Uterus (tissue), 2 donors: ENCODE measurements at regions not wholly inside any gene's neighbourhood (a gene's known extent, or its start where the extent isn't known, plus 50 kb on each side); places are given as distances from the start of the nearest gene placed in this dataset.

Experiments
- POLR2A ChIP-seq, 2 donors: fragments of 450-650 bp; IDR thresholded peaks; one replicate each; pipeline ENCODE4 v1.6.1; 2016; ENCODE audit warnings: antibody characterized with exemption in 2 of 2, mild to moderate bottlenecking in 1 of 2, moderate library complexity in 1 of 2
- TF ChIP-seq, protein P1 (sequence below), 4 experiments: fragments of 200-600 bp in 2 of 4; fragments of 450-650 bp in 2 of 4; sonication (generic) in 2 of 4; IDR thresholded peaks; one replicate each; pipeline ENCODE4 v1.5.1; 2016 to 2019; ENCODE audit warnings: antibody characterized with exemption in 4 of 4, mild to moderate bottlenecking in 2 of 4, moderate library complexity in 1 of 4

GRCh38 chr10:37067576-37067975 lies 57.8 kb upstream of the ANKRD30A start:
- TF ChIP-seq, protein P1, sequence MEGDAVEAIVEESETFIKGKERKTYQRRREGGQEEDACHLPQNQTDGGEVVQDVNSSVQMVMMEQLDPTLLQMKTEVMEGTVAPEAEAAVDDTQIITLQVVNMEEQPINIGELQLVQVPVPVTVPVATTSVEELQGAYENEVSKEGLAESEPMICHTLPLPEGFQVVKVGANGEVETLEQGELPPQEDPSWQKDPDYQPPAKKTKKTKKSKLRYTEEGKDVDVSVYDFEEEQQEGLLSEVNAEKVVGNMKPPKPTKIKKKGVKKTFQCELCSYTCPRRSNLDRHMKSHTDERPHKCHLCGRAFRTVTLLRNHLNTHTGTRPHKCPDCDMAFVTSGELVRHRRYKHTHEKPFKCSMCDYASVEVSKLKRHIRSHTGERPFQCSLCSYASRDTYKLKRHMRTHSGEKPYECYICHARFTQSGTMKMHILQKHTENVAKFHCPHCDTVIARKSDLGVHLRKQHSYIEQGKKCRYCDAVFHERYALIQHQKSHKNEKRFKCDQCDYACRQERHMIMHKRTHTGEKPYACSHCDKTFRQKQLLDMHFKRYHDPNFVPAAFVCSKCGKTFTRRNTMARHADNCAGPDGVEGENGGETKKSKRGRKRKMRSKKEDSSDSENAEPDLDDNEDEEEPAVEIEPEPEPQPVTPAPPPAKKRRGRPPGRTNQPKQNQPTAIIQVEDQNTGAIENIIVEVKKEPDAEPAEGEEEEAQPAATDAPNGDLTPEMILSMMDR (IDR thresholded peaks at IDR 0.05), result no peak
- TF ChIP-seq POLR2A (IDR thresholded peaks at IDR 0.05), result no peak
